Omental fat pad (tissue), 3 donors: ENCODE measurements at regions not wholly inside any gene's neighbourhood (a gene's known extent, or its start where the extent isn't known, plus 50 kb on each side); places are given as distances from the start of the nearest gene placed in this dataset.
"Not testable (repeated sequence)": the region's sequence is repeated elsewhere in the genome, so short reads cannot be mapped to it uniquely, and the experiment has no call there.

Source experiments
- ATAC-seq: fragments of 150-250 bp; one replicate; pipeline ENCODE4 v1.9.1; 2016; ENCODE audit warnings: mild to moderate bottlenecking, moderate library complexity; ENCODE audit not compliant: low FRiP score
- DNase-seq: peaks from one replicate; pipeline ENCODE4 v3.0.0-alpha.2; 2019; ENCODE audit warnings: low spot score
- CTCF ChIP-seq, 3 donors: fragments of 450-650 bp; IDR thresholded peaks; one replicate each; pipeline ENCODE4 v1.5.1; 2016 to 2017; ENCODE audit warnings: antibody characterized with exemption in 3 of 3, mild to moderate bottlenecking in 3 of 3, moderate library complexity in 2 of 3

- no peak for ATAC-seq
- DNase-seq: no peak
- TF ChIP-seq CTCF (IDR thresholded peaks at IDR 0.05): no peak
Measured at GRCh38 chr6:74577619-74578018, 628.2 kb downstream of the COL12A1 start.

- DNase-seq (no peak), ATAC-seq (no peak)
Measured at GRCh38 chr6:74574794-74575193, 631.1 kb downstream of the COL12A1 start.

GRCh38 chr6:74573613-74574012 lies 632.2 kb downstream of the COL12A1 start:
- DNase-seq: no peak
- no peak for ATAC-seq
- TF ChIP-seq CTCF (IDR thresholded peaks at IDR 0.05): no peak

More at GRCh38 chr6:74574794-74575193, 631.1 kb downstream of the COL12A1 start:
- no peak for TF ChIP-seq CTCF (IDR thresholded peaks at IDR 0.05)

- ATAC-seq: no peak
- no peak for DNase-seq
- no peak for TF ChIP-seq CTCF (IDR thresholded peaks at IDR 0.05)
Measured at GRCh38 chr6:74570044-74570443, 635.8 kb downstream of the COL12A1 start.

GRCh38 chr6:74568861-74569260 lies 637.0 kb downstream of the COL12A1 start:
- TF ChIP-seq CTCF (IDR thresholded peaks at IDR 0.05): no peak
- no peak for DNase-seq
- ATAC-seq: no peak

- DNase-seq, ATAC-seq: not testable (repeated sequence)
Measured at GRCh38 chr6:74567923-74568290, 637.9 kb downstream of the COL12A1 start.

- ATAC-seq: no peak
- no peak for DNase-seq
- no peak for TF ChIP-seq CTCF (IDR thresholded peaks at IDR 0.05)
Measured at GRCh38 chr6:74567281-74567922, 638.5 kb downstream of the COL12A1 start.
